Adrenal gland (tissue), 9 donors: ENCODE measurements at regions not wholly inside any gene's neighbourhood (a gene's known extent, or its start where the extent isn't known, plus 50 kb on each side); places are given as distances from the start of the nearest gene placed in this dataset.
"Not testable (repeated sequence)": the region's sequence is repeated elsewhere in the genome, so short reads cannot be mapped to it uniquely, and the experiment has no call there.

Source experiments
- DNase-seq, 7 donors: peaks; one replicate each; pipeline ENCODE4 v3.0.0-alpha.2; 2019 to 2020
- H3K27ac ChIP-seq, 5 donors: fragments of 200-600 bp; sonication (generic) in 4 of 5; 1 replicate in 3 of 5; 2 replicates in 2 of 5; pipeline versions ENCODE4 v1.5.1 to v1.8.0; 2016 to 2020; ENCODE audit warnings: mild to moderate bottlenecking in 1 of 5
- H3K27me3 ChIP-seq: fragments of 200-600 bp; 2 replicates; pipeline ENCODE4 v1.8.0; 2021
- H3K36me3 ChIP-seq, 2 donors: fragments of 200-600 bp; replicated peaks in 1 of 2; 1 replicate in 1 of 2; 2 replicates in 1 of 2; pipeline versions ENCODE4 v1.5.1 to v1.8.0; 2018 to 2022
- H3K4me1 ChIP-seq, 2 donors: fragments of 200-600 bp; replicated peaks in 1 of 2; 1 replicate in 1 of 2; 2 replicates in 1 of 2; pipeline versions ENCODE4 v1.5.1 to v1.8.0; 2018 to 2021
- H3K4me3 ChIP-seq, 4 donors: fragments of 200-600 bp; sonication (generic) in 3 of 4; one replicate each; pipeline ENCODE4 v1.5.1; 2016 to 2018
- H3K9me3 ChIP-seq, 3 donors: fragments of 200-600 bp; sonication (generic) in 1 of 3; replicated peaks in 1 of 3; 1 replicate in 2 of 3; 2 replicates in 1 of 3; pipeline versions ENCODE4 v1.5.1 to v1.8.0; 2016 to 2021
- CTCF ChIP-seq, 6 experiments: fragments of 450-650 bp in 4 of 6; fragments of 200-600 bp in 2 of 6; sonication (generic) in 1 of 6; IDR thresholded peaks; 1 replicate in 5 of 6; 2 replicates in 1 of 6; pipeline versions ENCODE4 v1.5.1 to v1.8.0; 2016 to 2021; ENCODE audit warnings: antibody characterized with exemption in 6 of 6, mild to moderate bottlenecking in 2 of 6, moderate library complexity in 1 of 6
- WGBS, 4 donors: extraction: QIAGEN DNeasy Blood & Tissue Kit in 2 of 4; methylation state at CpG; one replicate each; pipeline versions ENCODE4 v1.1.5 to v1.1.7; 2013 to 2017; 5-methylcytosine and 5-hydroxymethylcytosine counted together
- intact Hi-C, 2 donors: fragments of 100-400 bp; cut with DNase I; formaldehyde crosslinking; loops; one replicate each; pipeline versions ENCODE4 v1.14.1 to v1.15.0; 2022 to 2023
- donor health status: healthy with polysubstance abuse.
- donor health status: Bipolar disorder and iron deficiency.
- donor health status: DM: yes; HTN: yes; CAD: no.
- donor health status: DM: no; HTN: no; CAD: no.
- donor health status: DM: no; HTN: no; CAD: no.

- H3K27me3 ChIP-seq, H3K4me1 ChIP-seq, H3K27ac ChIP-seq, intact Hi-C loops, H3K36me3 ChIP-seq, H3K4me3 ChIP-seq, H3K9me3 ChIP-seq: not testable (repeated sequence)
- TF ChIP-seq CTCF (IDR thresholded peaks at IDR 0.05) = peak in 3 of 6 experiments; percentile 20 to 45 (median 34)
- WGBS, 4 donors = 0 to 11% (median 5%) methylated on average over 1 of the region's 1 CpG
- DNase-seq = peak in 2 of 7 donors; percentile 10 to 30
These were observed 615.1 kb downstream of the SPATA31A6 start for GRCh38 chr9:42798571-42798970.

DNA sequence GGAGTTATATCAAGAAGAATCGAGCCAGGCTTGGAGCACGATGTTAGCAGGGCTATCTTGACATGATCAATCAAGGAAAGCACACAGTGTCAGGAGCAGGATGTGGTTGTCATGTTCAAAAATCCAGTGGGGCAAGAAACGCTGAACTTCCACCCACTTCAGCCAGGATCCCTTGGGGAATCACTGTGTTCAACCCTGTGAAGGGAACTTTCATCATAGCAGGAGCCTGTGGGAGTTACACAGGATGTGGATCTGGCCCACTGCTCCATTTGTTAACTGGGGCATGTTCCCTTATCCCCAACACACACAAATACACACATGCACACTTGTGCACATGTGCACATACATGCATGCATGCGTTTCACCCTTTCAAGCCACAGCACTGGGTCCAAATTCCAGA lies 619.3 kb downstream of the SPATA31A6 start:
- H3K9me3 ChIP-seq, intact Hi-C loops, H3K27me3 ChIP-seq, H3K4me1 ChIP-seq, H3K36me3 ChIP-seq, H3K27ac ChIP-seq, H3K4me3 ChIP-seq, DNase-seq: not testable (repeated sequence)
- WGBS, 4 donors = 55 to 63% (median 60%) methylated on average over 4 of the region's 4 CpGs

GRCh38 chr9:42806674-42807073 lies 623.2 kb downstream of the SPATA31A6 start:
- H3K4me1 ChIP-seq, H3K4me3 ChIP-seq, H3K36me3 ChIP-seq, DNase-seq, H3K27ac ChIP-seq, H3K9me3 ChIP-seq, intact Hi-C loops, H3K27me3 ChIP-seq: not testable (repeated sequence)
- 20 to 73% (median 44%) methylated on average over 5 to 20 of the region's 25 CpGs for WGBS, 4 donors

DNA sequence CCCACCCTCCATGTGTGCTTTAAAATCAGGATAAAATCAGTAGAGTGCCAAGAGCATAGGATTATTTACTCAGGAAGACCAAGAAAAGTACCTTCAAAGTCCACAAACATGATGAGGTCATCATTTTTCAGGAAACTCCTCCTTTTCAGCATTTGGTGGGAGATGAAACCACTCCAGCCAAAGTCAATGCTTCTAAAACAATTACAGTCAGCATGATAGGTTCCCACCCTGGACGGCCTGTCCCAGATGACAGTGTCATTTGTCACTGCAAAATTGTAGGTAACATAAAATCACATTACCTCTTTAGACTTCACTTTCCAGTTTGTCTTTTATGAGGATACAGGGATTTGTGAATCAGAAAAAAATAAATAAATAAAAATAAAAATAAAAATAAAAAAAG lies 638.0 kb downstream of the SPATA31A6 start:
- 57 to 82% methylated on average over 1 of the region's 1 CpG; no CpG with 5 or more reads in 2 of the 4 donors for WGBS, 4 donors
- H3K27me3 ChIP-seq, H3K9me3 ChIP-seq, H3K4me3 ChIP-seq, H3K4me1 ChIP-seq, intact Hi-C loops, H3K36me3 ChIP-seq, H3K27ac ChIP-seq, DNase-seq: not testable (repeated sequence)

DNA sequence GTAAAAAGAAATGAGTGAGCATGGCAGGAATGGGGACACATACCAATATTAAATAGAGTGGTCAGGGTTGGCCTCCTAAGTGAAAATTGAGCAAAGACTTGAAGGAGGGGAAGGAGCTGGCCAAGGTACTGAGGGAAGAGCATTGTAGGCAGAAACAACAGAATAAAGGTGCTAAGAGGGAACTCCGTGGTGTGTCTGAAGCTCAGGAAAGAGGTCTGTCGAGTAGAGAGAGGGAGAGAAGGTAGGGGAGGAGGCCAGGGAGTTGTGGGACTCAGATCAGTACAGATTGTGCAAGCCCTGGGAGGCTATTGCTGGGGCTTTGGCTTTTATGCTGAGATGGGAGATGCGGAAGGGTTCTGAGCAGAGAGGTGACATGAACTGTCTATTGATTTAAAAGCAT lies 664.7 kb downstream of the SPATA31A6 start:
- intact Hi-C loops, DNase-seq: not testable (repeated sequence)

GRCh38 chr9:42850896-42851693 lies 667.6 kb downstream of the SPATA31A6 start:
- DNase-seq = peak in 2 of 7 donors; percentile 7 to 13
- H3K36me3 ChIP-seq, H3K27ac ChIP-seq, intact Hi-C loops, H3K27me3 ChIP-seq, H3K4me3 ChIP-seq, H3K9me3 ChIP-seq, H3K4me1 ChIP-seq: not testable (repeated sequence)
- 41 to 86% (median 47%) methylated on average over 2 to 44 of the region's 48 CpGs for WGBS, 4 donors

More for the DNA sequence above, 664.7 kb downstream of the SPATA31A6 start:
- H3K36me3 ChIP-seq, H3K27me3 ChIP-seq, H3K27ac ChIP-seq, H3K4me1 ChIP-seq, H3K4me3 ChIP-seq, H3K9me3 ChIP-seq: not testable (repeated sequence)
- WGBS, 4 donors = no CpG with 5 or more reads among the region's 3 CpGs

DNA sequence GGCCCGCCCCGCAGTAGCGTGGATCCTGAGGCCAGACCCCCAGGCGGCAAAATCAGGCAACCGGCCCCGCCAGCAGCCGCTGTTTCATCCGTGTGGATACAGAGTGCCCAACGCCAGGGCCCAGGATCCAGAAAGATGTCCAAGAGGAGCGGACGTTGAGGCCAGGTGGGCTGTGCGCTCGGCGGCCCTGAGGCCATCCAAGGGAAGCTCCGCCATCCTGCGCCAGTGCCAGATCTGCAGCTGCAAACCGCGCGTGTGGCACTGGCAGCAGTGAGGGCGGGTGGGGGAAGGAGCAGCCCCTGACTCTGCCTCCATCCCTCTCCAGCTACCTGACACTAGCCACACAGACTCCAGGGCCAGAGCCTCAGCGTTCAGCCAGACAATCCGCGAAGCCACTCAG lies 668.2 kb downstream of the SPATA31A6 start:
- H3K36me3 ChIP-seq, H3K27ac ChIP-seq, H3K9me3 ChIP-seq, H3K27me3 ChIP-seq, H3K4me1 ChIP-seq, H3K4me3 ChIP-seq, intact Hi-C loops: not testable (repeated sequence)
- WGBS, 4 donors = 4 to 25% (median 11%) methylated on average over 10 to 16 of the region's 23 CpGs; no CpG with 5 or more reads in 1 of the 4 donors
- peak in 1 of 7 donors; percentile 8 for DNase-seq
